Mucosa of gallbladder (tissue), 1 donor: ENCODE measurements at regions not wholly inside any gene's neighbourhood (a gene's known extent, or its start where the extent isn't known, plus 50 kb on each side); places are given as distances from the start of the nearest gene placed in this dataset.
"Not testable (repeated sequence)": the region's sequence is repeated elsewhere in the genome, so short reads cannot be mapped to it uniquely, and the experiment has no call there.

Experiments used
- DNase-seq: peaks from one replicate; pipeline ENCODE4 v3.0.0-alpha.2; 2020; ENCODE audit warnings: low spot score
- donor health status: DM: no; HTN: no; CAD: no.

GRCh38 chr6:139964737-139965136, 590.3 kb upstream of the CITED2 start:
- no peak for DNase-seq

- no peak for DNase-seq
Observed at GRCh38 chr6:139962654-139963347, 588.4 kb upstream of the CITED2 start.

DNA sequence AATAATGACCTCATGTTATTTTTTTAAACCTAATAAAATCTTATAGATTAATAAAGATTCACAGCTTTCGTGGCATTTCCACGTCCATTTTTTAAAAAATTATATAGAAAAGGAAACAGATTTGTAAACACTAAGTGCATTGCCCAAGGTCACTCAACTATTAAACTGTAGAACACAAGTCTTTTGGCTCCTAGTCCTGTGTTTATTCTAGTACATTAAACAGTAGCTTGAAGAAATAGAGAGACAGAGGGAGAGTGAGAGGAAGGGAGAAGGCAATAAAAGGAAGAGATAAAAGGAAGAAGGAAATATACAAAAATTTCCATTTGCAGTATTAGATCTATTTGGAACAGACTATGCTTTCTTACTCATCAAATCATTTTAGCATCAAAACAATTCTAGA, 586.7 kb upstream of the CITED2 start:
- no peak for DNase-seq

DNA sequence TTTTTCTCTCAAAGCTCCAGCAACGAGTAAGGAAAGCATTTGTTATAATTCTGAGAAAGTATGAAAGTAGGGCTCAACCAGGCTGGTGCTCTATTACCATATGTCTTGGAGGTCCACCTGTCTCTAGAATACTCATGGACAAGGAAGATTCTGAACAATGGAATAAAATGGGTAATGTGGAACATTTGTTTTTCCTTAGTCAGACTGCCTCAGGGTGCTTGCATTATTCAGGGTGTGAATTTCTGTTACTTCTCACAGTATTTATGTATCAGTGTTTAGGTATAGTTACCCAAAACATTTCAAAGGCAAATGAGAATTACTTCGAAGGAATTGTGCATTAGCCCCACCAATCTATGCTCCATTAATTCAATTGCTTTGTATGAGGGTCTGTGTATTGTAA, 586.2 kb upstream of the CITED2 start:
- no peak for DNase-seq

DNA sequence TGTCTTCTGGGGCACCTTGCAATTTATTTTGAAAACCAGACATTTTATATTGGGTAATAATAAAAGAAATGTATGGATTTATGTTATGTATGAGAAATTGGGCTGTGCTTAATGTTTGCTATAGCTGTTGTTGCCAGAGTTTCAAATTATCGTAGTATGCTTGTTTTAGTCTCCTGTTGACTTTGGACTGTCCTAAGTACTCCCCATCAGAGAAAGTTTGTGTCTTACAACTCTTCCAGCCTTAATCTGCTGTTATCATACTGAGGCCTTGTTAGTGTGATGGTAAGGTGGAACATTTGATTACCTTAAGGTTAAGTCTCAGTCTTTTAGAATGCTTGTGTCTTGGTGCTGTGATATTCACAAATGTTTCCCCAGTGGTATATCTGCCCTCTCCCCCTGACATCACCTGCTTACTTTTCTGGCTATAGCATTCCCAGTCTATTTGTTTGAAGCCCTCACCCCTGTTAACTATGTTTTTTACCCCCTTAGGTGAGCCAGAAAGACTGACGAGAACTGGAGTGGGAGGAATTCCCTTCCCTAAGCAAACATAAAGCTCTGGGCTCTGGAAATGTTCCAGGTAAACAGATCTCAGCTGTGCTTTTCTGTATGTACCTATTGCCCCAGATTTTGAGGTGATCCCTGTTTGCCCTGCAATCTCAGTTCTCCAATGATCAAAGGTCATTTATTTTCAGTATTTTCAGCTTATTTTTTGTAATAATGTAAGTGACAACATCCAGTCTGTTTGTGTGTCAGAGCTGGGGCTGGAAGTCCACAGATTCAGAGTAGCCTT, 581.1 kb upstream of the CITED2 start:
- no peak for DNase-seq

GRCh38 chr6:139954463-139955071, 580.1 kb upstream of the CITED2 start:
- no peak for DNase-seq

DNA sequence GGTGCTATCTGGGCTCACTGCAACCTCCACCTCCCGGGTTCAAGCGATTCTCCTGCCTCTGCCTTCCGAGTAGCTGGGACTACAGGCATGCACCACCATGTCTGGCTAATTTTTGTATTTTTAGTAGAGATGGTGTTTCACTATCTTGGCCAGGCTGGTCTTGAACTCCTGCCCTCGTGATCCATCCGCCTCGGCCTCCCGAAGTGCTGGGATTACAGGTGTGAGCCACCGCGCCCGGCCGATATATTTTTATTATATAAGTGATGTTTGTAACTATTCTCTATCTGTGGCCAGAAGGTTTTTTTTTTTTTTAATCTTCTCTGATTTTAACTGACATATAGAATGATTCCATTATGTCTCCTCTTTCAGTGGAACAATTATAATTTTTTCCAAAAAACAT, 579.3 kb upstream of the CITED2 start:
- not testable (repeated sequence) for DNase-seq

GRCh38 chr6:139951172-139951571, 576.7 kb upstream of the CITED2 start:
- no peak for DNase-seq

DNA sequence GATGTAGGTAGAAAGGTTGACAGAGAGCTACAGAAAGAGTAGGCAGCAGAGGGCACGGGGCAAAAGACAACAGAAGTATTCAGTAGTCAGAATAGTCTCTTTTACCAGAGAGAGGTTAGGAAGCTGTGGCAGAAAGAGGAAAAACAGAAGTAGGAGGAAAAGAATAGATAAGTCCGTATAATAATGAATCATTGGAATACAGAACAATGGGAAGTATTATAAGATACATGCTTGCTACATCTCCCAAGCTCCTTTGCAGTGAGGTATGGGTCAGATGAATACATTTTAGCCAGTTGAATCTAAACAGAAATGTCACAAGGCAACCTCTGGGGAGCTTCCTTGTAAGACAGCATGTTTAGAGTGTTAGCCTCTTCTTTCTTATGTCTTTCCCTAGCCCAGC, 570.5 kb upstream of the CITED2 start:
- DNase-seq = no peak

- DNase-seq = no peak
Observed at GRCh38 chr6:139944131-139944530, 569.7 kb upstream of the CITED2 start.

GRCh38 chr6:139943391-139943790, 568.9 kb upstream of the CITED2 start:
- DNase-seq = no peak

DNA sequence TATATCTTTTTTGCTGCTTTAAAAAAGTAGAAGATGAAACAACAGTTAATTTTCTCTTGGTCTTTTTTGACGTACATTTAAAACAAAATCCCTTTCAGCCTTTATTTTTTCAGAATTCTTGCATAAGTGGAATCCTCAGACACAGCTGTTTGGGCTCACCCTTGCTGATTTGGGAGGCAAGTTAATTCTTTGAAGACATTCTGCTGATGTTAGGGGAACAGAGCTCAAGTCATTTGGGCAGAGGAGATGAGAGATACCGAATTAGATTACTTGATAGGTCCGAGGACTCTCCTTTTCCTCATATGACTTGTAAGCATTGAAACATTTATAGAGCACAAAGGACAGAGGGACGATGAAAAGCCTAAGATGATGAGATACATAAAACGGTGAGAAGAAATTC, 567.9 kb upstream of the CITED2 start:
- DNase-seq = no peak

- no peak for DNase-seq
Observed at GRCh38 chr6:139941826-139942225, 567.4 kb upstream of the CITED2 start.

DNA sequence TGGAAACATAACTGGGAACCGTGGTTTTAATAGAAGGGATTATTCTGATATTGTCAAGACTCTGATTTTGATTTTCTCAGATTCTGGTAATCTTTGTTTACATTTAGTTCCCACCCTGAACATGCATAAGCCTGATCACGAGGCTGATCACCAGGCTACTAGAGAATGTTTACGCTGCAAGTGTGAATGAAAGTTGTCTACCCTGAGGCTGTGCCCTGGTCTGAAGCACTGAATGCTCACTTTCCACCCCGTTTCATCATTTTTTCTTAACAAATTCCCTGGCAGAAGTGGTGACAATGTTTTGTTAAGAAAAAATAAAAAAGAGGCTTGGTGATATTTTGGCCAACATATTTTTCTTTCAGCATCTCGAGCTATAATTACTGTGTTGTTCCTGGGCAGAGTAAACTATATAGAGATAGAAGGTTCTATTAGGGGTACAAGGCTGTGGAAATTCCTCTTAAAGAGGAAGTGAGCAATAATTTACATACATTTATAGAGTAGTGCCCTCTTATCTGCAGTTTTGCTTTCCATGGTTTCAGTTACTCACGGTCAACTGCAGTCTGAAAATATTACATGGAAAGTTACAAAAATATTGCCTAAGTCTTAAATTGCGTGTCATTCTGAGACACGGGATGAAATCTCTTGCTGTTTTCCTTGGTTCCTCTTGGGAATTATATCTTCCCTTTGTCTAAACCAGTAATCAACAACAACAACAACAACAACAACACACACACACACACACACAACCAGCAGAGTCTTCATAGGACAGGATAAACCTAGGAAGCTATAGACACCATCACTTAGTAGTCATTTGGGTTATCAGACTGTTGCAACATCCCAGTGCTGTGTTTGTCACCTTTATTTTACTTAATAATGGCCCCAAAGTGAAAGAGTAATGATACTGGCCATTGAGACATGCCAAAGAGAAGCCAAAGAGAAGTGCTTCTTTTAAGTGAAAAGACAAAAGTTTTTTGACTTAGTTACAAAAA, 566.6 kb upstream of the CITED2 start:
- DNase-seq = no peak

GRCh38 chr6:139939189-139939979, 564.9 kb upstream of the CITED2 start:
- no peak for DNase-seq

- no peak for DNase-seq
Observed at GRCh38 chr6:139932671-139933070, 558.2 kb upstream of the CITED2 start.

DNA sequence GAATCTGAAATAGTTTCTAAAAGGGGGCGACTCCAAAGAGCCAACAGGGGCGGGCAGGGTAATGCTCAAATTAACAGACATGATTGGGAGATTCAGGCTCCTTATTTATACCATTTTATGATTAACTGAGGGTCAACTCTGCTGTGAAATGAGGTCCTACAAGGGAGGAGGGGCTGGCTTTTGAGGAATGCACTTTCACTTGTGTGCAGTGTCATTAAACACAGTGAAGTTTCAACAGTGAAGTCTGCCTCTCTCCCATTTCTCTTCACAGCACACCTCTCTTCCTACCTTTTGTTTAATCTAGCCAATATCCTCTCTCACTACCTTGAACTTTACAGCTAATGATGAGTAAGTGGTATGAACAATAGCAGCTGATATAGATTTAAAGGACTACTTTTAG, 557.3 kb upstream of the CITED2 start:
- no peak for DNase-seq

GRCh38 chr6:139927742-139928305, 553.4 kb upstream of the CITED2 start:
- DNase-seq = no peak

GRCh38 chr6:139927236-139927635, 552.8 kb upstream of the CITED2 start:
- no peak for DNase-seq

- DNase-seq = no peak
Observed at GRCh38 chr6:139926711-139927110, 552.3 kb upstream of the CITED2 start.
